PFSK-1 (cell line): ENCODE measurements at regions not wholly inside any gene's neighbourhood (a gene's known extent, or its start where the extent isn't known, plus 50 kb on each side); places are given as distances from the start of the nearest gene placed in this dataset.

Experiments used
- FOXP2 ChIP-seq: optimal IDR thresholded peaks from 2 replicates; pipeline ENCODE3; 2011; ENCODE audit warnings: borderline replicate concordance, control low read depth, inconsistent platforms; ENCODE audit not compliant: insufficient read depth; ENCODE audit errors: extremely low read length, extremely low read depth
- POLR2AphosphoS5 ChIP-seq: IDR thresholded peaks from 2 replicates; pipeline ENCODE4 v1.6.1; 2012; ENCODE audit warnings: low read depth, mild to moderate bottlenecking, control low read depth, low read length, moderate library complexity
- SIN3A ChIP-seq: IDR thresholded peaks from 2 replicates; pipeline ENCODE4 v1.6.1; 2012; ENCODE audit warnings: mild to moderate bottlenecking, low read length, moderate library complexity, borderline replicate concordance; ENCODE audit not compliant: insufficient read depth
- TAF1 ChIP-seq: IDR thresholded peaks from 2 replicates; pipeline ENCODE4 v1.6.1; 2012; ENCODE audit warnings: low read length, control low read depth, borderline replicate concordance; ENCODE audit not compliant: insufficient read depth
- TF ChIP-seq, protein P1 (sequence below), 2 experiments: IDR thresholded peaks; 2 replicates each; pipeline versions ENCODE4 v1.6.1 to v1.8.0; 2011 to 2012; ENCODE audit warnings: low read depth in 2 of 2, low read length in 2 of 2, control low read depth in 1 of 2, inconsistent platforms in 1 of 2, mild to moderate bottlenecking in 1 of 2, moderate library complexity in 1 of 2; ENCODE audit not compliant: insufficient read depth in 1 of 2

DNA sequence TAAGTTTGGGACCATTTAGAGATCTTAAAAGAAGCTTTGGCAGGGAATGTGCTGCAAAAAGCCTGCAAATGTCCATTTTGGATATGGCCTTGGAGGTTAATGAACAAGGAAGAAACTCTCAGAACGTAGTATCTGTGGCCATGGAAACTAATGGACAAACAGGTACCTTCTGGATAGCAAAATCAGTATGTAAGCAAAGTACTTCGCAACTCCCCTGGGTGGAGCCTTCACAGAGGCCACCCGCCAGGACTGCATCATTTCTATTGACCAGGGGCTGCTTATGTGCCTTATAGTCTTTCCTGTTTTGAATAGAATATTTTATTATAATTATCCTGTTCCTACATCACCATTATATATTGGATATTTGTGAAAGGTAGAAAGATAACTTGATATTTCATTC, 510.8 kb upstream of the SYNCRIP start:
- TF ChIP-seq SIN3A (no peak), POLR2AphosphoS5 (no peak), TAF1 (no peak), FOXP2 (no peak)
- TF ChIP-seq, protein P1, sequence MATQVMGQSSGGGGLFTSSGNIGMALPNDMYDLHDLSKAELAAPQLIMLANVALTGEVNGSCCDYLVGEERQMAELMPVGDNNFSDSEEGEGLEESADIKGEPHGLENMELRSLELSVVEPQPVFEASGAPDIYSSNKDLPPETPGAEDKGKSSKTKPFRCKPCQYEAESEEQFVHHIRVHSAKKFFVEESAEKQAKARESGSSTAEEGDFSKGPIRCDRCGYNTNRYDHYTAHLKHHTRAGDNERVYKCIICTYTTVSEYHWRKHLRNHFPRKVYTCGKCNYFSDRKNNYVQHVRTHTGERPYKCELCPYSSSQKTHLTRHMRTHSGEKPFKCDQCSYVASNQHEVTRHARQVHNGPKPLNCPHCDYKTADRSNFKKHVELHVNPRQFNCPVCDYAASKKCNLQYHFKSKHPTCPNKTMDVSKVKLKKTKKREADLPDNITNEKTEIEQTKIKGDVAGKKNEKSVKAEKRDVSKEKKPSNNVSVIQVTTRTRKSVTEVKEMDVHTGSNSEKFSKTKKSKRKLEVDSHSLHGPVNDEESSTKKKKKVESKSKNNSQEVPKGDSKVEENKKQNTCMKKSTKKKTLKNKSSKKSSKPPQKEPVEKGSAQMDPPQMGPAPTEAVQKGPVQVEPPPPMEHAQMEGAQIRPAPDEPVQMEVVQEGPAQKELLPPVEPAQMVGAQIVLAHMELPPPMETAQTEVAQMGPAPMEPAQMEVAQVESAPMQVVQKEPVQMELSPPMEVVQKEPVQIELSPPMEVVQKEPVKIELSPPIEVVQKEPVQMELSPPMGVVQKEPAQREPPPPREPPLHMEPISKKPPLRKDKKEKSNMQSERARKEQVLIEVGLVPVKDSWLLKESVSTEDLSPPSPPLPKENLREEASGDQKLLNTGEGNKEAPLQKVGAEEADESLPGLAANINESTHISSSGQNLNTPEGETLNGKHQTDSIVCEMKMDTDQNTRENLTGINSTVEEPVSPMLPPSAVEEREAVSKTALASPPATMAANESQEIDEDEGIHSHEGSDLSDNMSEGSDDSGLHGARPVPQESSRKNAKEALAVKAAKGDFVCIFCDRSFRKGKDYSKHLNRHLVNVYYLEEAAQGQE (IDR thresholded peaks at IDR 0.05; ENCODE audit: insufficient read depth in 1 of 2, low read depth in 2 of 2, low read length in 2 of 2) = no peak
